ENCODE measurements at regions not wholly inside any gene's neighbourhood (a gene's known extent, or its start where the extent isn't known, plus 50 kb on each side); places are given as distances from the start of the nearest gene placed in this dataset.
A peak's percentile ranks its signal among the peaks of the same experiment; 100 is the strongest.

- H3K4me1 Mint-ChIP-seq = peaks cover 16% of the 10 kb centered on the region
- H3K27ac Mint-ChIP-seq (ENCODE audit: unreplicated experiment) = no peak overlapping the region
- no peaks in the 10 kb centered on the region for H3K9me3 Mint-ChIP-seq
- no peak for TF ChIP-seq CTCF (conservative IDR thresholded peaks at IDR 0.05)
- no peaks in the 10 kb centered on the region for H3K27me3 Mint-ChIP-seq (ENCODE audit: low read depth)
- no peak overlapping the region for H3K4me3 Mint-ChIP-seq
- DNase-seq (ENCODE audit: low read depth, low spot score) = no peak
- no peaks in the 10 kb centered on the region for H3K36me3 Mint-ChIP-seq (ENCODE audit: low read depth)
Observed at GRCh38 chr6:22949967-22950366, 380.6 kb downstream of the HDGFL1 start.

- no peak for DNase-seq (ENCODE audit: low read depth, low spot score)
- Mint-ChIP-seq H3K27ac (ENCODE audit: unreplicated experiment) (peak overlapping the region; percentile 3), H3K9me3 (no peaks in the 10 kb centered on the region), H3K4me3 (no peak overlapping the region), H3K4me1 (peaks cover 19% of the 10 kb centered on the region), H3K36me3 (ENCODE audit: low read depth) (no peaks in the 10 kb centered on the region), H3K27me3 (ENCODE audit: low read depth) (no peaks in the 10 kb centered on the region)
- TF ChIP-seq CTCF (conservative IDR thresholded peaks at IDR 0.05) = no peak
Observed at GRCh38 chr6:22952097-22952496, 382.7 kb downstream of the HDGFL1 start.

GRCh38 chr6:22954749-22955385 lies 385.5 kb downstream of the HDGFL1 start:
- no peak for TF ChIP-seq CTCF (conservative IDR thresholded peaks at IDR 0.05)
- peaks cover 19% of the 10 kb centered on the region for H3K4me1 Mint-ChIP-seq
- H3K27me3 Mint-ChIP-seq (ENCODE audit: low read depth) = no peaks in the 10 kb centered on the region
- peaks cover 8% of the 10 kb centered on the region for H3K9me3 Mint-ChIP-seq
- H3K36me3 Mint-ChIP-seq (ENCODE audit: low read depth) = peaks cover 2% of the 10 kb centered on the region
- no peak overlapping the region for H3K4me3 Mint-ChIP-seq
- no peak overlapping the region for H3K27ac Mint-ChIP-seq (ENCODE audit: unreplicated experiment)
- no peak for DNase-seq (ENCODE audit: low read depth, low spot score)

- Mint-ChIP-seq H3K4me3 (no peak overlapping the region), H3K4me1 (peaks cover 19% of the 10 kb centered on the region), H3K27me3 (ENCODE audit: low read depth) (no peaks in the 10 kb centered on the region), H3K9me3 (peaks cover 8% of the 10 kb centered on the region), H3K27ac (ENCODE audit: unreplicated experiment) (no peak overlapping the region), H3K36me3 (ENCODE audit: low read depth) (peaks cover 2% of the 10 kb centered on the region)
- DNase-seq (ENCODE audit: low read depth, low spot score) = no peak
- TF ChIP-seq CTCF (conservative IDR thresholded peaks at IDR 0.05) = no peak
Observed at GRCh38 chr6:22956029-22956681, 386.8 kb downstream of the HDGFL1 start.

GRCh38 chr6:22958677-22959076 lies 389.3 kb downstream of the HDGFL1 start:
- DNase-seq (ENCODE audit: low read depth, low spot score) = no peak
- H3K4me1 Mint-ChIP-seq = peaks cover 5% of the 10 kb centered on the region
- peaks cover 2% of the 10 kb centered on the region for H3K36me3 Mint-ChIP-seq (ENCODE audit: low read depth)
- H3K4me3 Mint-ChIP-seq = no peak overlapping the region
- H3K27ac Mint-ChIP-seq (ENCODE audit: unreplicated experiment) = no peak overlapping the region
- no peak for TF ChIP-seq CTCF (conservative IDR thresholded peaks at IDR 0.05)
- no peaks in the 10 kb centered on the region for H3K27me3 Mint-ChIP-seq (ENCODE audit: low read depth)
- peaks cover 12% of the 10 kb centered on the region for H3K9me3 Mint-ChIP-seq
